WTC11 (cell line): ENCODE measurements at regions not wholly inside any gene's neighbourhood (a gene's known extent, or its start where the extent isn't known, plus 50 kb on each side); places are given as distances from the start of the nearest gene placed in this dataset.

ENCODE experiments used
- ATAC-seq: fragments of 200-7000 bp; cut with Tn5 transposase; 2 replicates; pipeline ENCODE4 v1.10.0; 2021; ENCODE audit warnings: mild to moderate bottlenecking, moderate library complexity
- CTCF ChIA-PET: fragments of 300-600 bp; sonication (Branson Sonifier 250); formaldehyde crosslinking; loops from one replicate; lab custom pipeline; 2021; ENCODE audit warnings: antibody characterized with exemption; lab: Charles Lee
- POLR2A ChIA-PET: fragments of 350-600 bp; sonication (Branson Sonifier 250); formaldehyde crosslinking; loops from one replicate; lab custom pipeline; 2021; ENCODE audit warnings: antibody characterized with exemption; lab: Charles Lee
- DNase-seq: peaks from one replicate; pipeline ENCODE4 v3.0.0; 2021; ENCODE audit warnings: low spot score
- H3K27ac Mint-ChIP-seq: 2 replicates; pipeline ENCODE4 v1.8.0; 2021; ENCODE audit warnings: mixed read lengths
- H3K27me3 Mint-ChIP-seq: 2 replicates; pipeline ENCODE4 v1.8.0; 2021; ENCODE audit warnings: low read depth, mild to moderate bottlenecking, moderate library complexity, mixed read lengths
- H3K36me3 Mint-ChIP-seq: 2 replicates; pipeline ENCODE4 v1.8.0; 2021; ENCODE audit warnings: mixed read lengths
- H3K4me1 Mint-ChIP-seq: 2 replicates; pipeline ENCODE4 v1.8.0; 2022; ENCODE audit warnings: mixed read lengths
- H3K4me3 Mint-ChIP-seq: 2 replicates; pipeline ENCODE4 v1.8.0; 2021; ENCODE audit warnings: mild to moderate bottlenecking, moderate library complexity, mixed read lengths
- H3K9me3 Mint-ChIP-seq: 2 replicates; pipeline ENCODE4 v1.8.0; 2021; ENCODE audit warnings: mixed read lengths
- ESRRA ChIP-seq: sonication (generic); formaldehyde crosslinking; IDR thresholded peaks from 2 replicates; pipeline ENCODE4 v1.8.1; 2022; ENCODE audit warnings: mild to moderate bottlenecking, missing genetic modification reagents, borderline replicate concordance
- ETV6 ChIP-seq: sonication (generic); formaldehyde crosslinking; IDR thresholded peaks from 2 replicates; pipeline ENCODE4 v1.8.1; 2022; ENCODE audit warnings: mild to moderate bottlenecking, missing genetic modification reagents
- GTF2I ChIP-seq: fragments of 250-450 bp; sonication (Bioruptor Pico); conservative IDR thresholded peaks from 2 replicates; pipeline ENCODE4 v1.4.0; 2021; ENCODE audit warnings: mild to moderate bottlenecking
- JAZF1 ChIP-seq: fragments of 250-450 bp; sonication (Bioruptor Pico); IDR thresholded peaks from 2 replicates; pipeline ENCODE4 v1.9.0; 2021; ENCODE audit warnings: moderate library complexity, mild to moderate bottlenecking, inconsistent platforms
- JUN ChIP-seq: sonication (generic); formaldehyde crosslinking; IDR thresholded peaks from 2 replicates; pipeline ENCODE4 v1.8.0; 2023; ENCODE audit warnings: mild to moderate bottlenecking, missing genetic modification reagents
- KAT7 ChIP-seq: sonication (generic); formaldehyde crosslinking; IDR thresholded peaks from 2 replicates; pipeline ENCODE4 v1.8.1; 2023; ENCODE audit warnings: missing genetic modification reagents, mild to moderate bottlenecking, borderline replicate concordance
- NFATC4 ChIP-seq: fragments of 250-450 bp; sonication (Bioruptor Pico); IDR thresholded peaks from 2 replicates; pipeline ENCODE4 v1.9.0; 2021; ENCODE audit warnings: mild to moderate bottlenecking
- RORB ChIP-seq: fragments of 250-450 bp; sonication (Bioruptor Pico); IDR thresholded peaks from 2 replicates; pipeline ENCODE4 v1.9.0; 2021; ENCODE audit warnings: mild to moderate bottlenecking
- SOX15 ChIP-seq: fragments of 250-450 bp; sonication (Bioruptor Pico); IDR thresholded peaks from 2 replicates; pipeline ENCODE4 v1.9.0; 2021; ENCODE audit warnings: mild to moderate bottlenecking
- TEAD4 ChIP-seq: sonication (generic); formaldehyde crosslinking; IDR thresholded peaks from 2 replicates; pipeline ENCODE4 v1.8.0; 2022; ENCODE audit warnings: mild to moderate bottlenecking, missing genetic modification reagents
- ZBTB21 ChIP-seq: sonication (generic); formaldehyde crosslinking; IDR thresholded peaks from 2 replicates; pipeline ENCODE4 v1.8.1; 2023; ENCODE audit warnings: mild to moderate bottlenecking, missing genetic modification reagents, borderline replicate concordance
- ZNF232 ChIP-seq: sonication (generic); formaldehyde crosslinking; IDR thresholded peaks from 2 replicates; pipeline ENCODE4 v1.8.0; 2022; ENCODE audit warnings: mild to moderate bottlenecking, missing genetic modification reagents
- ZNF396 ChIP-seq: fragments of 250-450 bp; sonication (Bioruptor Pico); IDR thresholded peaks from 2 replicates; pipeline ENCODE4 v1.8.0; 2021; ENCODE audit warnings: mild to moderate bottlenecking, moderate library complexity, borderline replicate concordance
- ZNF423 ChIP-seq: fragments of 250-450 bp; sonication (Bioruptor Pico); IDR thresholded peaks from 2 replicates; pipeline ENCODE4 v2.1.2; 2022; ENCODE audit warnings: mild to moderate bottlenecking, moderate library complexity
- TF ChIP-seq, protein P1 (sequence below): sonication (generic); formaldehyde crosslinking; IDR thresholded peaks from 2 replicates; pipeline ENCODE4 v1.8.0; 2022; ENCODE audit warnings: mild to moderate bottlenecking, missing genetic modification reagents
- TF ChIP-seq, protein P2 (sequence below): sonication (generic); formaldehyde crosslinking; IDR thresholded peaks from 2 replicates; pipeline ENCODE4 v1.8.0; 2022; ENCODE audit warnings: mild to moderate bottlenecking, missing genetic modification reagents
- TF ChIP-seq, protein P3 (sequence below): fragments of 250-450 bp; sonication (Bioruptor Pico); IDR thresholded peaks from 2 replicates; pipeline ENCODE4 v1.9.0; 2021; ENCODE audit warnings: mild to moderate bottlenecking
- TF ChIP-seq, protein P4 (sequence below): sonication (generic); formaldehyde crosslinking; IDR thresholded peaks from 2 replicates; pipeline ENCODE4 v1.8.0; 2023; ENCODE audit warnings: missing genetic modification reagents, mild to moderate bottlenecking, borderline replicate concordance
- TF ChIP-seq, protein P5 (sequence below): sonication (generic); formaldehyde crosslinking; IDR thresholded peaks from 2 replicates; pipeline ENCODE4 v1.8.1; 2023; ENCODE audit warnings: mild to moderate bottlenecking, missing genetic modification reagents, moderate library complexity

DNA sequence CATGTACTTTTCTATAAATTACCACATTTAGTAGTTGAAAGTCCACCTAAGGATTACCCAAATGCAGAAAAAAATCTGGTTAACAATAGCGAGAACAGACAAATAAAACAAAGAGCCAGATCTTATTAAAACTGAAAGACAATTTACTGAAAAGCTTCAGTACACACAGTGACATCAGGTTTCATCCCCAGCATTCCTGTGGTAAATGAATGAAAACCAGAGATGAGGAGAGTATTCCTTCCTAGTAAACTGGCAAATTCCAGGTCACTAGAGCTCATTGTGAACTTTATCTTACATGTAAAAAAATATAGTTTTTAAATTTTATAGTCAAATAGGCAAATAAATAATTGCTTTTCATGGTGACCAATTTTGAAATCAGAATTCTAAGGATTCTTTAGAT is 1290.5 kb downstream of the ADGRL3 start:
- peaks cover 13% of the 10 kb centered on the region for H3K4me1 Mint-ChIP-seq
- peaks cover 10% of the 10 kb centered on the region for H3K36me3 Mint-ChIP-seq
- H3K27ac Mint-ChIP-seq = no peak overlapping the region
- ATAC-seq = no peak
- TF ChIP-seq, protein P1, sequence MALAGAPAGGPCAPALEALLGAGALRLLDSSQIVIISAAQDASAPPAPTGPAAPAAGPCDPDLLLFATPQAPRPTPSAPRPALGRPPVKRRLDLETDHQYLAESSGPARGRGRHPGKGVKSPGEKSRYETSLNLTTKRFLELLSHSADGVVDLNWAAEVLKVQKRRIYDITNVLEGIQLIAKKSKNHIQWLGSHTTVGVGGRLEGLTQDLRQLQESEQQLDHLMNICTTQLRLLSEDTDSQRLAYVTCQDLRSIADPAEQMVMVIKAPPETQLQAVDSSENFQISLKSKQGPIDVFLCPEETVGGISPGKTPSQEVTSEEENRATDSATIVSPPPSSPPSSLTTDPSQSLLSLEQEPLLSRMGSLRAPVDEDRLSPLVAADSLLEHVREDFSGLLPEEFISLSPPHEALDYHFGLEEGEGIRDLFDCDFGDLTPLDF = no peak
- TF ChIP-seq ZBTB21 (CRISPR knock-in tag) = no peak
- no peak for TF ChIP-seq ZNF232
- no peak for TF ChIP-seq RORB (CRISPR knock-in tag)
- no peak for TF ChIP-seq JAZF1
- TF ChIP-seq, protein P2, sequence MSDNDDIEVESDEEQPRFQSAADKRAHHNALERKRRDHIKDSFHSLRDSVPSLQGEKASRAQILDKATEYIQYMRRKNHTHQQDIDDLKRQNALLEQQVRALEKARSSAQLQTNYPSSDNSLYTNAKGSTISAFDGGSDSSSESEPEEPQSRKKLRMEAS (CRISPR knock-in tag) = no peak
- no peak for TF ChIP-seq ETV6 (CRISPR knock-in tag)
- no peak for TF ChIP-seq NFATC4 (CRISPR knock-in tag)
- no peak for TF ChIP-seq JUN (CRISPR knock-in tag)
- TF ChIP-seq, protein P3, sequence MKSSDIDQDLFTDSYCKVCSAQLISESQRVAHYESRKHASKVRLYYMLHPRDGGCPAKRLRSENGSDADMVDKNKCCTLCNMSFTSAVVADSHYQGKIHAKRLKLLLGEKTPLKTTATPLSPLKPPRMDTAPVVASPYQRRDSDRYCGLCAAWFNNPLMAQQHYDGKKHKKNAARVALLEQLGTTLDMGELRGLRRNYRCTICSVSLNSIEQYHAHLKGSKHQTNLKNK = no peak
- TF ChIP-seq ESRRA (CRISPR knock-in tag) = no peak
- no peaks in the 10 kb centered on the region for H3K27me3 Mint-ChIP-seq
- CTCF ChIA-PET = no interaction called here
- peaks cover 20% of the 10 kb centered on the region for H3K9me3 Mint-ChIP-seq
- POLR2A ChIA-PET = no interaction called here
- no peak for DNase-seq
- H3K4me3 Mint-ChIP-seq = no peak overlapping the region

DNA sequence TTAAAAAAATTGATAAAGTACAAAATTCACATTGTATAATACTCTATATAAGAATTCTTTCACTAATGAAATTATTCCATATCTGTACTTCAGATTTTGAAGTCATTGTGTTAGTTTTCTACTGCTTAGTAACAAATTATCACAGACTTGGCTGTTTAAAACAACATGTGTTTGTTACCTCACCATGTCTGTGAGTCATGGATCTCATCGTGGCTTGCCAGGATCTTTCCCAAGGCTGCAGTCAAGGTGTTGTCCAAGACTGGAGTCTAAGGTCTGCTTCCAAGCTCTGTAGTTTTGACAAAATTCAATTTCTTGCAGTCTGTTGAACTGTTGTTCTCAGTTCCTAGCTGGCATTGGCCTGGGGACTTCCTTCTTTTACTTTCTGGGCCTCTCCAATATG is 1286.9 kb downstream of the ADGRL3 start:
- H3K9me3 Mint-ChIP-seq = peaks cover 9% of the 10 kb centered on the region
- POLR2A ChIA-PET = no interaction called here
- H3K4me1 Mint-ChIP-seq = peaks cover 21% of the 10 kb centered on the region
- H3K27me3 Mint-ChIP-seq = no peaks in the 10 kb centered on the region
- 0 out of 2 replicates have a peak, but pooled peaks cover 2% of the 10 kb centered on the region for H3K36me3 Mint-ChIP-seq
- no peak overlapping the region for H3K4me3 Mint-ChIP-seq
- CTCF ChIA-PET = no interaction called here
- ATAC-seq (no peak), DNase-seq (no peak)
- TF ChIP-seq, protein P4, sequence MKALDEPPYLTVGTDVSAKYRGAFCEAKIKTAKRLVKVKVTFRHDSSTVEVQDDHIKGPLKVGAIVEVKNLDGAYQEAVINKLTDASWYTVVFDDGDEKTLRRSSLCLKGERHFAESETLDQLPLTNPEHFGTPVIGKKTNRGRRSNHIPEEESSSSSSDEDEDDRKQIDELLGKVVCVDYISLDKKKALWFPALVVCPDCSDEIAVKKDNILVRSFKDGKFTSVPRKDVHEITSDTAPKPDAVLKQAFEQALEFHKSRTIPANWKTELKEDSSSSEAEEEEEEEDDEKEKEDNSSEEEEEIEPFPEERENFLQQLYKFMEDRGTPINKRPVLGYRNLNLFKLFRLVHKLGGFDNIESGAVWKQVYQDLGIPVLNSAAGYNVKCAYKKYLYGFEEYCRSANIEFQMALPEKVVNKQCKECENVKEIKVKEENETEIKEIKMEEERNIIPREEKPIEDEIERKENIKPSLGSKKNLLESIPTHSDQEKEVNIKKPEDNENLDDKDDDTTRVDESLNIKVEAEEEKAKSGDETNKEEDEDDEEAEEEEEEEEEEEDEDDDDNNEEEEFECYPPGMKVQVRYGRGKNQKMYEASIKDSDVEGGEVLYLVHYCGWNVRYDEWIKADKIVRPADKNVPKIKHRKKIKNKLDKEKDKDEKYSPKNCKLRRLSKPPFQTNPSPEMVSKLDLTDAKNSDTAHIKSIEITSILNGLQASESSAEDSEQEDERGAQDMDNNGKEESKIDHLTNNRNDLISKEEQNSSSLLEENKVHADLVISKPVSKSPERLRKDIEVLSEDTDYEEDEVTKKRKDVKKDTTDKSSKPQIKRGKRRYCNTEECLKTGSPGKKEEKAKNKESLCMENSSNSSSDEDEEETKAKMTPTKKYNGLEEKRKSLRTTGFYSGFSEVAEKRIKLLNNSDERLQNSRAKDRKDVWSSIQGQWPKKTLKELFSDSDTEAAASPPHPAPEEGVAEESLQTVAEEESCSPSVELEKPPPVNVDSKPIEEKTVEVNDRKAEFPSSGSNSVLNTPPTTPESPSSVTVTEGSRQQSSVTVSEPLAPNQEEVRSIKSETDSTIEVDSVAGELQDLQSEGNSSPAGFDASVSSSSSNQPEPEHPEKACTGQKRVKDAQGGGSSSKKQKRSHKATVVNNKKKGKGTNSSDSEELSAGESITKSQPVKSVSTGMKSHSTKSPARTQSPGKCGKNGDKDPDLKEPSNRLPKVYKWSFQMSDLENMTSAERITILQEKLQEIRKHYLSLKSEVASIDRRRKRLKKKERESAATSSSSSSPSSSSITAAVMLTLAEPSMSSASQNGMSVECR = no peak
- TF ChIP-seq TEAD4 (CRISPR knock-in tag) (no peak), GTF2I (CRISPR knock-in tag) (no peak), KAT7 (CRISPR knock-in tag) (no peak), ESRRA (CRISPR knock-in tag) (no peak), ZNF396 (CRISPR knock-in tag) (no peak), ZNF423 (CRISPR knock-in tag) (no peak), ETV6 (CRISPR knock-in tag) (no peak), NFATC4 (CRISPR knock-in tag) (no peak), SOX15 (CRISPR knock-in tag) (no peak)
- TF ChIP-seq, protein P5, sequence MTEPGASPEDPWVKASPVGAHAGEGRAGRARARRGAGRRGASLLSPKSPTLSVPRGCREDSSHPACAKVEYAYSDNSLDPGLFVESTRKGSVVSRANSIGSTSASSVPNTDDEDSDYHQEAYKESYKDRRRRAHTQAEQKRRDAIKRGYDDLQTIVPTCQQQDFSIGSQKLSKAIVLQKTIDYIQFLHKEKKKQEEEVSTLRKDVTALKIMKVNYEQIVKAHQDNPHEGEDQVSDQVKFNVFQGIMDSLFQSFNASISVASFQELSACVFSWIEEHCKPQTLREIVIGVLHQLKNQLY = no peak
- H3K27ac Mint-ChIP-seq = no peak overlapping the region
